SK-N-MC (cell line): ENCODE measurements at regions not wholly inside any gene's neighbourhood (a gene's known extent, or its start where the extent isn't known, plus 50 kb on each side); places are given as distances from the start of the nearest gene placed in this dataset.

ENCODE experiments used
- EZH2 ChIP-seq: fragments of 200-600 bp; sonication (generic); IDR thresholded peaks from one replicate; pipeline ENCODE4 v1.6.1; 2017; ENCODE audit warnings: antibody characterized with exemption
- FOXP2 ChIP-seq: optimal IDR thresholded peaks from 2 replicates; pipeline ENCODE3; 2011; ENCODE audit warnings: mild to moderate bottlenecking, moderate library complexity; ENCODE audit not compliant: insufficient read depth; ENCODE audit errors: extremely low read length, control extremely low read depth
- POLR2AphosphoS5 ChIP-seq: IDR thresholded peaks from 2 replicates; pipeline ENCODE4 v1.6.1; 2012; ENCODE audit warnings: mild to moderate bottlenecking, low read depth, low read length, borderline replicate concordance

- no peak for TF ChIP-seq EZH2
- TF ChIP-seq POLR2AphosphoS5 = no peak
- TF ChIP-seq FOXP2 = no peak
Observed at GRCh38 chr1:222081859-222082258, 340.0 kb upstream of the DUSP10 start.
